ENCODE measurements at regions not wholly inside any gene's neighbourhood (a gene's known extent, or its start where the extent isn't known, plus 50 kb on each side); places are given as distances from the start of the nearest gene placed in this dataset.

- no peaks in the 10 kb centered on the region for H3K4me1 Mint-ChIP-seq
- no CpG with 5 or more reads among the region's 4 CpGs for WGBS (ENCODE audit: insufficient coverage)
- no peaks in the 10 kb centered on the region for H3K36me3 ChIP-seq (replicated peaks in 1 of 2; ENCODE audit: control insufficient read depth in 1 of 2, insufficient read depth in 2 of 2, low read length in 2 of 2)
- H3K4me3 ChIP-seq (replicated peaks in 1 of 3; ENCODE audit: low read depth in 2 of 3, low read length in 3 of 3), result no peak overlapping the region
- intact Hi-C loops (cut with micrococcal nuclease), result no loop called here
- H3K36me3 Mint-ChIP-seq, result no peaks in the 10 kb centered on the region
- H3K4me1 ChIP-seq (ENCODE audit: control insufficient read depth in 1 of 2, insufficient read depth in 2 of 2, low read length in 2 of 2), result no peaks in the 10 kb centered on the region
- peaks cover 1 to 5% of the 10 kb centered on the region in 2 donors for H3K9me3 ChIP-seq (replicated peaks in 1 of 2; ENCODE audit: control insufficient read depth in 1 of 2, insufficient read depth in 1 of 2, low read length in 2 of 2)
- H3K79me2 ChIP-seq (ENCODE audit: insufficient read depth, low read length), result no peaks in the 10 kb centered on the region
- H3K27me3 ChIP-seq (ENCODE audit: control insufficient read depth in 2 of 2, insufficient read depth in 2 of 2, low read length in 2 of 2), result no peaks in the 10 kb centered on the region
- no peak for DNase-seq
- peaks cover 0 to 2% (median 0%) of the 10 kb centered on the region in 7 donors for H3K9me3 Mint-ChIP-seq
- H3K27ac Mint-ChIP-seq, result no peak overlapping the region
- no peaks in the 10 kb centered on the region for H4K20me1 ChIP-seq (ENCODE audit: insufficient read depth, low read length)
- no peak for TF ChIP-seq CTCF (IDR thresholded peaks at IDR 0.05)
- no peak overlapping the region for H3K4me3 Mint-ChIP-seq
- no peak overlapping the region for H3K27ac ChIP-seq (ENCODE audit: low read depth in 1 of 2, low read length in 2 of 2)
- no peak overlapping the region for H3K4me2 ChIP-seq (replicated peaks; ENCODE audit: extremely low read depth, low read length, poor library complexity, severe bottlenecking)
- peaks cover 2 to 6% (median 5%) of the 10 kb centered on the region in 3 donors for H3K27me3 Mint-ChIP-seq (ENCODE audit: low read depth in 3 of 3)
- no peak overlapping the region for H2AFZ ChIP-seq (ENCODE audit: insufficient read depth, low read depth, low read length, poor library complexity, severe bottlenecking)
- H3K9ac ChIP-seq (ENCODE audit: insufficient read depth, low read length, poor library complexity, severe bottlenecking), result no peak overlapping the region
Measured at GRCh38 chr14:49424436-49425331, 161.5 kb downstream of the RPS29 start.

GRCh38 chr14:49420201-49420600 lies 166.0 kb downstream of the RPS29 start:
- no peak overlapping the region for H3K4me3 ChIP-seq (replicated peaks in 1 of 3; ENCODE audit: low read depth in 2 of 3, low read length in 3 of 3)
- Mint-ChIP-seq H3K27me3 (ENCODE audit: low read depth in 3 of 3) (peaks cover 0 to 6% (median 2%) of the 10 kb centered on the region in 3 donors), H3K4me3 (no peak overlapping the region), H3K27ac (peak overlapping the region in 1 of 7 donors; percentile 3), H3K36me3 (no peaks in the 10 kb centered on the region), H3K9me3 (peaks cover 0 to 3% (median 0%) of the 10 kb centered on the region in 7 donors), H3K4me1 (no peaks in the 10 kb centered on the region)
- H4K20me1 ChIP-seq (ENCODE audit: insufficient read depth, low read length), result no peaks in the 10 kb centered on the region
- intact Hi-C loops (cut with micrococcal nuclease), result no loop called here
- no peak for TF ChIP-seq CTCF (IDR thresholded peaks at IDR 0.05)
- no peak overlapping the region for H3K4me2 ChIP-seq (replicated peaks; ENCODE audit: extremely low read depth, low read length, poor library complexity, severe bottlenecking)
- H3K9ac ChIP-seq (ENCODE audit: insufficient read depth, low read length, poor library complexity, severe bottlenecking), result no peak overlapping the region
- H3K27ac ChIP-seq (ENCODE audit: low read depth in 1 of 2, low read length in 2 of 2), result no peak overlapping the region
- no peaks in the 10 kb centered on the region for H3K79me2 ChIP-seq (ENCODE audit: insufficient read depth, low read length)
- no peak overlapping the region for H2AFZ ChIP-seq (ENCODE audit: insufficient read depth, low read depth, low read length, poor library complexity, severe bottlenecking)
- no peaks in the 10 kb centered on the region for H3K4me1 ChIP-seq (ENCODE audit: control insufficient read depth in 1 of 2, insufficient read depth in 2 of 2, low read length in 2 of 2)
- H3K27me3 ChIP-seq (ENCODE audit: control insufficient read depth in 2 of 2, insufficient read depth in 2 of 2, low read length in 2 of 2), result peaks cover 0 to 4% of the 10 kb centered on the region in 2 donors
- no peaks in the 10 kb centered on the region for H3K9me3 ChIP-seq (replicated peaks in 1 of 2; ENCODE audit: control insufficient read depth in 1 of 2, insufficient read depth in 1 of 2, low read length in 2 of 2)
- DNase-seq, result no peak
- WGBS (ENCODE audit: insufficient coverage), result 90% methylated on average over 3 of the region's 3 CpGs
- no peaks in the 10 kb centered on the region for H3K36me3 ChIP-seq (replicated peaks in 1 of 2; ENCODE audit: control insufficient read depth in 1 of 2, insufficient read depth in 2 of 2, low read length in 2 of 2)
